HG03469 (cell line): ENCODE measurements at regions not wholly inside any gene's neighbourhood (a gene's known extent, or its start where the extent isn't known, plus 50 kb on each side); places are given as distances from the start of the nearest gene placed in this dataset.
"Not testable (repeated sequence)": the region's sequence is repeated elsewhere in the genome, so short reads cannot be mapped to it uniquely, and the experiment has no call there.

Source experiments
- ATAC-seq: cut with Tn5 transposase; IDR thresholded peaks from one replicate; pipeline ENCODE4 v1.9.1; 2021; ENCODE audit warnings: mild to moderate bottlenecking, moderate library complexity, moderate number of reproducible peaks; ENCODE audit not compliant: unreplicated experiment

GRCh38 chr11:13134066-13134465, 125.0 kb downstream of the RASSF10 start:
- ATAC-seq: no peak

- ATAC-seq: no peak
Measured at GRCh38 chr11:13134886-13135285, 125.8 kb downstream of the RASSF10 start.

- no peak for ATAC-seq
Measured at GRCh38 chr11:13135385-13136271, 126.5 kb downstream of the RASSF10 start.

GRCh38 chr11:13136272-13136596, 127.1 kb downstream of the RASSF10 start:
- no peak for ATAC-seq

GRCh38 chr11:13137844-13138301, 128.8 kb downstream of the RASSF10 start:
- ATAC-seq: no peak

GRCh38 chr11:13139085-13139484, 130.0 kb downstream of the RASSF10 start:
- ATAC-seq: not testable (repeated sequence)

GRCh38 chr11:13140028-13140870, 131.1 kb downstream of the RASSF10 start:
- ATAC-seq: peak; percentile 67

- no peak for ATAC-seq
Measured at GRCh38 chr11:13140873-13141655, 131.9 kb downstream of the RASSF10 start.

- ATAC-seq: no peak
Measured at GRCh38 chr11:13141731-13142709, 132.9 kb downstream of the RASSF10 start.

- ATAC-seq: no peak
Measured at GRCh38 chr11:13143486-13144297, 133.9 kb upstream of the BMAL1 start.

- no peak for ATAC-seq
Measured at GRCh38 chr11:13145461-13145860, 132.1 kb upstream of the BMAL1 start.

- ATAC-seq: no peak
Measured at GRCh38 chr11:13149991-13150390, 127.6 kb upstream of the BMAL1 start.

GRCh38 chr11:13150487-13150886, 127.1 kb upstream of the BMAL1 start:
- no peak for ATAC-seq

- no peak for ATAC-seq
Measured at GRCh38 chr11:13152264-13152663, 125.3 kb upstream of the BMAL1 start.

GRCh38 chr11:13152736-13153541, 124.7 kb upstream of the BMAL1 start:
- ATAC-seq: no peak

- ATAC-seq: not testable (repeated sequence)
Measured at GRCh38 chr11:13154374-13154773, 123.2 kb upstream of the BMAL1 start.

GRCh38 chr11:13160346-13160745, 117.2 kb upstream of the BMAL1 start:
- no peak for ATAC-seq

- no peak for ATAC-seq
Measured at GRCh38 chr11:13160806-13161205, 116.8 kb upstream of the BMAL1 start.
